Fibroblast of lung (primary cell): ENCODE measurements at regions not wholly inside any gene's neighbourhood (a gene's known extent, or its start where the extent isn't known, plus 50 kb on each side); places are given as distances from the start of the nearest gene placed in this dataset.

Experiments used
- DNase-seq, 2 donors: peaks; one replicate each; pipeline versions ENCODE4 v3.0.0 to v3.0.0-alpha.2; 2010; ENCODE audit warnings: low read depth in 2 of 2
- H2AFZ ChIP-seq: 2 replicates; pipeline ENCODE4 v1.5.1; 2012; ENCODE audit warnings: low read length, control low read depth, inconsistent platforms
- H3K27ac ChIP-seq: 2 replicates; pipeline ENCODE4 v1.5.1; 2011; ENCODE audit warnings: low read length, control low read depth; ENCODE audit not compliant: insufficient read depth
- H3K27me3 ChIP-seq: 2 replicates; pipeline ENCODE4 v1.5.1; 2011; ENCODE audit warnings: mild to moderate bottlenecking, low read length; ENCODE audit not compliant: control insufficient read depth, insufficient read depth
- H3K36me3 ChIP-seq: 2 replicates; pipeline ENCODE4 v1.5.1; 2011; ENCODE audit warnings: low read length; ENCODE audit not compliant: control insufficient read depth, insufficient read depth
- H3K4me1 ChIP-seq: 2 replicates; pipeline ENCODE4 v1.5.1; 2011; ENCODE audit warnings: low read length; ENCODE audit not compliant: control insufficient read depth, insufficient read depth; ENCODE audit errors: extremely low read depth
- H3K4me2 ChIP-seq: 2 replicates; pipeline ENCODE4 v1.5.1; 2011; ENCODE audit warnings: low read length, control low read depth; ENCODE audit not compliant: insufficient read depth; ENCODE audit errors: extremely low read depth
- H3K4me3 ChIP-seq, 4 experiments: fragments of 200-600 bp in 1 of 4; sonication (generic) in 1 of 4; replicated peaks in 1 of 4; 2 replicates each; pipeline ENCODE4 v1.5.1; 2011 to 2016; ENCODE audit warnings: low read length in 4 of 4, low read depth in 3 of 4, mild to moderate bottlenecking in 3 of 4, control low read depth in 2 of 4, inconsistent platforms in 1 of 4, mixed read lengths in 1 of 4; ENCODE audit not compliant: insufficient read depth in 1 of 4; ENCODE audit errors: control extremely low read depth in 1 of 4
- H3K79me2 ChIP-seq: 2 replicates; pipeline ENCODE4 v1.5.1; 2012; ENCODE audit warnings: mild to moderate bottlenecking, low read length, inconsistent platforms; ENCODE audit not compliant: control insufficient read depth, insufficient read depth
- H3K9ac ChIP-seq: 2 replicates; pipeline ENCODE4 v1.5.1; 2011; ENCODE audit warnings: mild to moderate bottlenecking, low read length, control low read depth; ENCODE audit not compliant: insufficient read depth
- H3K9me3 ChIP-seq: 2 replicates; pipeline ENCODE4 v1.5.1; 2012; ENCODE audit warnings: low read depth, low read length; ENCODE audit not compliant: control insufficient read depth, insufficient read depth
- H4K20me1 ChIP-seq: 2 replicates; pipeline ENCODE4 v1.5.1; 2011; ENCODE audit warnings: low read length; ENCODE audit not compliant: control insufficient read depth, insufficient read depth; ENCODE audit errors: extremely low read depth
- CTCF ChIP-seq, 2 donors: IDR thresholded peaks in 1 of 2; conservative IDR thresholded peaks in 1 of 2; 1 replicate in 1 of 2; 2 replicates in 1 of 2; pipeline ENCODE4 v1.5.1; 2011 to 2012; ENCODE audit warnings: low read length in 2 of 2, control low read depth in 1 of 2, inconsistent platforms in 1 of 2, low read depth in 1 of 2, mild to moderate bottlenecking in 1 of 2
- EZH2 ChIP-seq: IDR thresholded peaks from 2 replicates; pipeline ENCODE4 v1.5.1; 2012; ENCODE audit warnings: low read length, control low read depth, mild to moderate bottlenecking; ENCODE audit errors: missing control alignments

GRCh38 chr11:33507356-33507755, 193.3 kb downstream of the C11orf91 start:
- Histone ChIP-seq H3K4me2 (no peak overlapping the region), H3K79me2 (no peaks in the 10 kb centered on the region), H3K27me3 (no peaks in the 10 kb centered on the region), H3K36me3 (no peaks in the 10 kb centered on the region), H3K9ac (no peak overlapping the region), H3K27ac (no peak overlapping the region), H4K20me1 (no peaks in the 10 kb centered on the region), H3K4me1 (no peaks in the 10 kb centered on the region), H3K9me3 (no peaks in the 10 kb centered on the region), H3K4me3 (no peak overlapping the region), H2AFZ (no peak overlapping the region)
- no peak for TF ChIP-seq CTCF (conservative IDR thresholded peaks at IDR 0.05 in 1 of 2, IDR thresholded peaks at IDR 0.05 in 1 of 2; ENCODE audit: low read depth in 1 of 2, low read length in 2 of 2)
- TF ChIP-seq EZH2, result no peak
- DNase-seq, result no peak

- no peaks in the 10 kb centered on the region for H3K79me2 ChIP-seq
- no peaks in the 10 kb centered on the region for H3K36me3 ChIP-seq
- no peak for TF ChIP-seq CTCF (conservative IDR thresholded peaks at IDR 0.05 in 1 of 2, IDR thresholded peaks at IDR 0.05 in 1 of 2; ENCODE audit: low read depth in 1 of 2, low read length in 2 of 2)
- TF ChIP-seq EZH2, result no peak
- H3K27ac ChIP-seq, result no peak overlapping the region
- no peak for DNase-seq
- H3K9me3 ChIP-seq, result no peaks in the 10 kb centered on the region
- no peak overlapping the region for H3K4me3 ChIP-seq
- H3K27me3 ChIP-seq, result no peaks in the 10 kb centered on the region
- no peaks in the 10 kb centered on the region for H4K20me1 ChIP-seq
- H3K4me2 ChIP-seq, result no peak overlapping the region
- no peak overlapping the region for H3K9ac ChIP-seq
- H2AFZ ChIP-seq, result no peak overlapping the region
- H3K4me1 ChIP-seq, result no peaks in the 10 kb centered on the region
These were observed 195.5 kb downstream of the C11orf91 start for GRCh38 chr11:33505093-33505492.

GRCh38 chr11:33500861-33501479, 199.7 kb downstream of the C11orf91 start:
- Histone ChIP-seq H3K27ac (no peak overlapping the region), H3K4me3 (no peak overlapping the region), H3K9me3 (no peaks in the 10 kb centered on the region), H3K27me3 (no peaks in the 10 kb centered on the region), H3K4me2 (no peak overlapping the region), H2AFZ (no peak overlapping the region), H3K36me3 (no peaks in the 10 kb centered on the region), H3K79me2 (no peaks in the 10 kb centered on the region), H3K9ac (no peak overlapping the region), H3K4me1 (no peaks in the 10 kb centered on the region), H4K20me1 (no peaks in the 10 kb centered on the region)
- TF ChIP-seq CTCF (conservative IDR thresholded peaks at IDR 0.05 in 1 of 2, IDR thresholded peaks at IDR 0.05 in 1 of 2; ENCODE audit: low read depth in 1 of 2, low read length in 2 of 2) (no peak), EZH2 (no peak)
- peak; percentile 50 to 67 for DNase-seq
